ENCODE measurements at regions not wholly inside any gene's neighbourhood (a gene's known extent, or its start where the extent isn't known, plus 50 kb on each side); places are given as distances from the start of the nearest gene placed in this dataset.

DNA sequence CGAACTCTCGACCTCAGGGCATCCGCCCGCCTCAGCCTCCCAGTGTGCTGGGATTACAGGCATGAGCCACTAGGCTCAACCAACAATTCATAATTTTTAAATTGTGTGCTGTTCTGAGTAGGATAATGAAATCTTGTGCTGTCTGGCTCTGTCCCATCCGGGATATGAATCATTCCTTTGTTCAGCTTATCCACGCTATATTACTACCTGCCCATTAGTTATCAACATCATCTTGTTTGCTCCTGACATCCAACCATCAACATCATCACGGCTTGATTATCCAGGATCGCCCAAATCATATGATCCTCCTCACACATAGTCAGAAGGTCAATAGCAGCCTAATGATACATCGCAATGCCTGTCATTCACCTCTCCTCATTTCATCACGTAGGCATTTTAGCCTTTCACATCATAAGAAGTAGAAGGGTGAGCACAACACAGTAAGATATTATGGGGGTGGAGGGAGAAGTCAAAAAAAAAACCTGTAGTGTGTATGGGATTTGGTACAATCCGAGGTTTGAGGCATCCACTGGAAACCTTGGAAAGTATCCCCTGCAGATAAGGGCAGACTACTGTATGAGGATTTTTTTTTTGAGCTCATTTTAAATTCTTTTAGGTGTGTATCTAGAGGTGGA, 77.0 kb upstream of the SIAH1 start:
- TF ChIP-seq, protein P1, sequence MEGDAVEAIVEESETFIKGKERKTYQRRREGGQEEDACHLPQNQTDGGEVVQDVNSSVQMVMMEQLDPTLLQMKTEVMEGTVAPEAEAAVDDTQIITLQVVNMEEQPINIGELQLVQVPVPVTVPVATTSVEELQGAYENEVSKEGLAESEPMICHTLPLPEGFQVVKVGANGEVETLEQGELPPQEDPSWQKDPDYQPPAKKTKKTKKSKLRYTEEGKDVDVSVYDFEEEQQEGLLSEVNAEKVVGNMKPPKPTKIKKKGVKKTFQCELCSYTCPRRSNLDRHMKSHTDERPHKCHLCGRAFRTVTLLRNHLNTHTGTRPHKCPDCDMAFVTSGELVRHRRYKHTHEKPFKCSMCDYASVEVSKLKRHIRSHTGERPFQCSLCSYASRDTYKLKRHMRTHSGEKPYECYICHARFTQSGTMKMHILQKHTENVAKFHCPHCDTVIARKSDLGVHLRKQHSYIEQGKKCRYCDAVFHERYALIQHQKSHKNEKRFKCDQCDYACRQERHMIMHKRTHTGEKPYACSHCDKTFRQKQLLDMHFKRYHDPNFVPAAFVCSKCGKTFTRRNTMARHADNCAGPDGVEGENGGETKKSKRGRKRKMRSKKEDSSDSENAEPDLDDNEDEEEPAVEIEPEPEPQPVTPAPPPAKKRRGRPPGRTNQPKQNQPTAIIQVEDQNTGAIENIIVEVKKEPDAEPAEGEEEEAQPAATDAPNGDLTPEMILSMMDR (conservative IDR thresholded peaks at IDR 0.05; ENCODE audit: low read length) = no peak
- no peak overlapping the region for H3K4me3 ChIP-seq (ENCODE audit: low read length)
- DNase-seq (ENCODE audit: low read depth) = no peak

DNA sequence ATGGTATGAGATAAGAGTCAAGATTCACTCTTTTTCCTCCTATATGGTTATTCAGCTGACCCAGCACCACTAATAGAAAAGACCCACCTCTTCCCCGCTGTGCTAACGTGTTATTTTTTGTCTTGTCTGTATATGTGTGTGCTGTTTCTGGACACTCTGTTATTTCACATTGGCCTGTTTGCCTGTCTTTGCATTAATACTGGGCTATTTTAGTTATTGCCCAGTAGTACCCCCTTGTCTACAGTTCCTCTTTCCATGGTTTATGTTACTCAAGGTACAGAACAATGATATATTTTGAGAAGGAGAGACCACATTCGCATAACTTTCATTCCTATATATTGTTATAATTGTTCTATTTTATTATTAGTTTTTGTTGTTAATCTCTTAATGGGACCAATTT, 74.0 kb upstream of the SIAH1 start:
- DNase-seq (ENCODE audit: low read depth) = no peak
- H3K4me3 ChIP-seq (ENCODE audit: low read length) = no peak overlapping the region
- TF ChIP-seq, protein P1 (conservative IDR thresholded peaks at IDR 0.05; ENCODE audit: low read length) = no peak

GRCh38 chr16:48454051-48454450, 68.8 kb upstream of the SIAH1 start:
- H3K4me3 ChIP-seq (ENCODE audit: low read length) = no peak overlapping the region
- TF ChIP-seq, protein P1 (conservative IDR thresholded peaks at IDR 0.05; ENCODE audit: low read length) = no peak
- no peak for DNase-seq (ENCODE audit: low read depth)

- TF ChIP-seq, protein P1 (conservative IDR thresholded peaks at IDR 0.05; ENCODE audit: low read length) = no peak
- H3K4me3 ChIP-seq (ENCODE audit: low read length) = no peak overlapping the region
- no peak for DNase-seq (ENCODE audit: low read depth)
These were observed 68.0 kb upstream of the SIAH1 start for GRCh38 chr16:48452991-48453760.

DNA sequence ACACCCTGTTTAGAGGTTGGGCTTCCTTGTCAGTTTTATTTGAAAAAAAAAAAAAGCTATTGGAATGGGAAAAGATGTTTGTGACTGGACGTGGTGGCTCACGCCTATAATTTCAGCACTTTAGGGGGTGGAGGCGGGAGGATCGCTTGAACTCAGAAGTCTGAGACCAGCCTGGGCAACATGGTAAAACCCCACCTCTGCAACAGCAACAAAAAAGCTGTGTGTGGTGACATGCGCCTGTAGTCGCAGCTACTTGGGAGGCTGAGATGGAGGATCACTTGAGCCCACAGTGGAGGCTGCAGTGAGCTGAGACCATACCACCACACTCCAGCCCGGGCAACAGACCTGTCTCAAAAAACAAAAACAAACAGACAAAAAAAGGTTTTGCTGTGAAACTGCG, 66.1 kb upstream of the SIAH1 start:
- H3K4me3 ChIP-seq (ENCODE audit: low read length) = no peak overlapping the region
- no peak for DNase-seq (ENCODE audit: low read depth)
- TF ChIP-seq, protein P1 (conservative IDR thresholded peaks at IDR 0.05; ENCODE audit: low read length) = no peak

DNA sequence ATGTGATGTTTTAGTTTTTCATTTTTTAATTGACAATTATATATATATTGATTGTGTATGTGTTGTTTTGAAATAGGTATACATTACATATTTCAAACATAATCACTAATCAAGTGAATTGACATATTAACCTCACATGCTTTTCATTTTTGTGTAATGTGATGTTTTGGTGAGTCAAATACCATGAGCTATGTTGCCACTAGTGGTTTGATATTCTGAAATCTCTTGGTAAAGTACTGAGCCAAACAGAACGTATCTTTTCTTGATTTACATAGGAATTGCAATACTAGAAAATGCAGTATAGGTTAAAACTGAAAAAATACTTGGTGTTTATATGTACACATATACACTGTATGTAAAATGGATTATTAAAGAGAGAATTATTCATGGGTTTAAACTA, 65.2 kb upstream of the SIAH1 start:
- H3K4me3 ChIP-seq (ENCODE audit: low read length) = no peak overlapping the region
- TF ChIP-seq, protein P1 (conservative IDR thresholded peaks at IDR 0.05; ENCODE audit: low read length) = no peak
- DNase-seq (ENCODE audit: low read depth) = peak; percentile 33
